Pons (tissue), 1 donor: ENCODE measurements at regions not wholly inside any gene's neighbourhood (a gene's known extent, or its start where the extent isn't known, plus 50 kb on each side); places are given as distances from the start of the nearest gene placed in this dataset.
"Not testable (repeated sequence)": the region's sequence is repeated elsewhere in the genome, so short reads cannot be mapped to it uniquely, and the experiment has no call there.

Experiments
- DNase-seq: peaks from one replicate; pipeline ENCODE4 v3.0.0-alpha.2; 2016; ENCODE audit warnings: low spot score

DNA sequence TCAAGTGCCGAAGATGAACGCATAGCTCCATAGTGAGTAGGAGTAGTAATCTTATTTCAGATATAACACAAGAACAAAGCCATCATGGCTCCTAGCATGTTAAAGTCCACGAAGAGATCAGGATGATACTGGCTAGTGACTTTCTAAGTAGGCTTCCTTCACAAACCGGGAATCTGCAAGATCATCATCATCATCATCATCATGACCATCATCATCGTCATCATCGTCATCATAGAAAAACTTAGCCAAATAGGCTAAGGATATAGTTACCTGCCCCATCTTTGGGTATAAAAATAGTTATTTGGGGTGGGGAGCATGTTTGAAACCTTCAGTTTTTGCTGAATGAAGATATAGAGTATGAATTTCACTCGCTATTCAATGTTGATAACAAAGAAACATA lies 57.9 kb downstream of the PYDC2 start:
- DNase-seq = no peak

DNA sequence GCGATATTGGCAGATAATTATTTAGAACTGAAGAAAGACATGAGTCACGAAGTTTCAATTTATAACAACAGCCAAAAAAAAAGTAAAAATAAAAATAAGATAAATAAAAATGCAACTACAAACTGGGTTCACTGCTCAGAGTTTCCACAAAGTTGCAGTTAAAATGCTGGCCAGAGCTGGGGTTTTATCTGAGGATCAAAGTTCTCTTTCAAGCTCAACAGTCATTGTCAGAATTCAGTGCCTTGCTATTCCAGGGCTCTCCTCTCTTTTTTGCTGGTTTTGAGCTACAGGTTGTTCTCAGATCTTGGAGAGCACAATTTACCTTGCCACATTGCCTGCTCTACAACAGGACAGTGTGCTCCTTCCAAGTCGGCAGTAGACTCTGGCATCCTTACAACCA lies 60.1 kb downstream of the PYDC2 start:
- no peak for DNase-seq

DNA sequence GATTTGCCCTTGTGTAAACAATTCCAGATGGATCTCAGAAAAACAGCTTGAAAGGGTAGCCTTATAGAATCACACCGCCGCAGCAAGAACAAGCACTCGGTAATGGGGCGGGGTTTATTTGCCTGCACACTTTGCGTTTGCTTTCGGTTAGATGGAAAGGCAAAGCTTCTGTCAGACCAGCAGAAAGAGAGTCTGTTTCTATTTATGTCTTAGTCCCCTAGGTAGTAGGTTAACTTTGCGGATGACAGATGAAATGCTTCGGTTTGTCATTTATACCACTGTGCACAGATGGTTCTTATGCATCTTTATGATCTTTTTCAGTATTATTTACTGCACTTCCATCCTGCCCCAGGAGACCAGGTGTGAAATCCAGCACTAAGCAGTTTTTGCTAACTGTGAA lies 62.2 kb downstream of the PYDC2 start:
- peak; percentile 23 for DNase-seq

- DNase-seq = no peak
Measured at GRCh38 chr3:191528589-191528988, 67.6 kb downstream of the PYDC2 start.

DNA sequence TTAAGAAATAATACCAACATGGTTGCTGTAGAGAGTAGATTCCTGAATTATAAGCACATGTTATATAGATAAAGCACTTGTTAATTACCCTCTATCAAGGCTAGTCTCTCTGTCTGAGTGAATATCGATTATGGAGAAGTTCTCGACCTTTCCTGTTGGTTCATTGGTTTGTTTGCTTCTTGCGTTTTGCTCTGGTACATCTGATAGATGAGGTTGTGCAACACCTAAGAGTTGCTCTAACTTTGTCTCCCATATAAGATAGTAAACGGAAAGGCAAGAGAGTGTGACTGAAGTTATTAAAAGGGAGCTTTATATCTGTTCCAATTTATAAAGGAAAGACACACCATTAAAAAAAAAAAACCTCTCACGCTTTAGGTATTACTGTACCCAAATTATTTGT lies 69.0 kb downstream of the PYDC2 start:
- DNase-seq = no peak

DNA sequence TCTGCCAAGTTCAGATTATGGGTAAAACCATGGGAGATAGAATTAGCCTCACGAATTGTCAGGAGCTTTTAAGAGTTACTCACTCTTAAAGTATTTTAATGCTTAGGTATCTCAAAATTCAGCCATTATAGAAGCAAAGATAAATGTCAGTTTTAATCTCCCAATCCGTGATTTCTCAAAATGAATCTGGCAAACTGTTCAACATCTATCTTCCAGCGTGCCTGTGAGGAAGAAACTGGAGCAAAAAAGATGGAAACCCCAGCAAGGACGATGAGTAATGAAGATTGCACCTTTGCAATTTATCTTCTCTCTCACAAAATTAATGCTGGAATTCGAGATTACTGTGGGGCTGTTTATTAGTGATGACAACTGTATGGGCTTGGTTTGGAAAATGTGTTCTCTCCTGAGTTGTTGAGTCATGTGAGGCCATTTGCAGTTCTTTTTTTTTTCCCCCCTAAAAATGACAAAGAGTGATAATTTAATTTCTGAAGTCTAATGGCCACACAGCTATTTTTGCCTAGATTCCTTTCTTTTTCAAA lies 70.5 kb downstream of the PYDC2 start:
- no peak for DNase-seq

- no peak for DNase-seq
Measured at GRCh38 chr3:191543018-191543417, 82.1 kb downstream of the PYDC2 start.

DNA sequence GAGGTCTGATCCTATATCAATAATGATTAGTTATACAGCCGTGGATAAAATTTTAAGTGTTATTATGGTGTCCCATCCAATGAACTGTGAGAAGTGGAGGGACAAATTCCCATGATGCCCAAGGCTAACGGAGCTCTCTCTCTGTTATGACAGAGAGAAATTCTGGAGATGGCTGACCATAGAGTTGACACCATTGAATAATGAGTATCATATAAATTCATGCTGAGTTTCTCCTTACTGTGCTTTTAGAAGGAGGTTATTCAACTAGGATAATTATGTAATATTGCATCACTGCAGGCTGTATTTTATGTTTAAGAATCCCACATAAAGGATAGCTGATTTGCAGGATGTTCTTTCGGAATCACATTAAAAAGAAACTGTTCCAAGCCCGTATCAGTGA lies 82.9 kb downstream of the PYDC2 start:
- no peak for DNase-seq

GRCh38 chr3:191549357-191549756 lies 88.4 kb downstream of the PYDC2 start:
- DNase-seq = no peak

DNA sequence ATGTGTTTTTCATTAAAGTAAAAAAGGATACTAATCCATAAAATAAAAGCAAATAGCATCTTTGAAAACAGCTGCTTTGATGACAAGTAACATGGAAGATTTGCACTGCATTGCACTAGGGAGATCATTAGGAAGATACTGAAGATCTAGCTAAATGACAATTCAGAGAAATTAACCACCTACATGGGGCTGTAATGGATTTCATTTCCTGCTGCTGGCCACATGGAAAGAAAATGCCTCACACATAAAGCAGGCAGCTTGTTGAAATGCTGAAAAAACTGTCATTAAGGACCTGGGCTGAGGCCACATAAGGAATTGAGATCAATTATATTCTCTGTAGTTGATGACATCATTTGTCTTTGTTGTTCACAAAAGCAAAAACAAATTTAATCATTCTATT lies 94.1 kb downstream of the PYDC2 start:
- DNase-seq = no peak

DNA sequence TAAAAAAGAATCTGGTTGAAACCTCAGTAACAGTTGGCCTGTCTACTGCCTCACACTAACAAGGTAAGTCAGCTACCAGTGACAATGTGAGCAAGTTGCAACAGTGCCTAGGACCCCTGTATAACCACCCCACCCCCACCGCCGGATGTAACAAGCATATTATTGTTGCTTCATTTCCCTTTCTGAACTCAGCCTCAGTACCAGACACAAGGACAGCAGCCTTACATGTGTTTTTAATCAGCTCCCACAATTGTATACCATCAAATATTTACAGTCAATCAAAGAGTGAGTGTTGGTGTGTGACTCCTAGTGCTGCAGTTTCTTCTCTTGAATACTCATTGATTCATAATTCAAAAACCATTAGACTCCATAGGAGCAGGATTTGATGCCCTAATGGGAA lies 96.4 kb downstream of the PYDC2 start:
- DNase-seq = no peak

DNA sequence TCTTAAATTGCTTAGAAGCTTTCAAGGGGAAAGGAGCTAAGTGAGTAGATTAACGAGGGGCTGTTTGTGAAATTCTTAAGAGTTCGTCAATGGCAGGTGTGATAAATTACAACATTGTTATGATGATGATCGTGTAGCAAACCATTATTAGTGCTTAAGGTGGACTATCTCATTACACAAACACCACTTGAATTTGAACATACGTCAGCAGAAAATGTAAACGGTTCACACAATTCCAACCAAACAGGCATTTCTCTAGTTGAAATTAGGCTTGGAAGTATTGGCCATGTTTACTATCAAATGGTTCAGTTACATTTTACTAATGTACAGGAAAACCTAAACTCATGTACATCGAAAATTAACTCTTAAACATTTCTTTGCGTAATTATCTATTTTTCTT lies 102.8 kb downstream of the PYDC2 start:
- no peak for DNase-seq

DNA sequence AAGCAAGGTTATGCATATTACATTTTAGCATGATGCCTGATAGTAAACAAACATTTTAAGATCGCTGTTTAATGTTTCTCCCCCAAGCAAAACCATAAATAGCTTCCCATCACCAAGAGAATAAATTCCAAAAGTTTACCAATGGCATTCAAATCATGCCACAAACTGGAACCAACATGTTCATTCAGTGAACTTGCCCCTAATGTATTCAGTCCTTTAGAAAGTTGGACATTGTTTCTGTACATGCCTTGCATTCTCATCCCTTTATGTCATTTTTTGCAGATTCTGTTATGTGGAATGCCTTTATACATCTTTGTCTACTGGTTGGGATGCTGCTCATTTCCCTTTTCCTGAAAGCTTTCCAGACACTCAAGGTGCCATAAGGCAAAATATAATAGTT lies 105.5 kb downstream of the PYDC2 start:
- no peak for DNase-seq

GRCh38 chr3:191568206-191568605 lies 107.2 kb downstream of the PYDC2 start:
- DNase-seq = no peak

GRCh38 chr3:191592105-191592504 lies 131.1 kb downstream of the PYDC2 start:
- no peak for DNase-seq

GRCh38 chr3:191593486-191593885 lies 132.5 kb downstream of the PYDC2 start:
- no peak for DNase-seq

GRCh38 chr3:191615511-191615910 lies 154.5 kb downstream of the PYDC2 start:
- not testable (repeated sequence) for DNase-seq

DNA sequence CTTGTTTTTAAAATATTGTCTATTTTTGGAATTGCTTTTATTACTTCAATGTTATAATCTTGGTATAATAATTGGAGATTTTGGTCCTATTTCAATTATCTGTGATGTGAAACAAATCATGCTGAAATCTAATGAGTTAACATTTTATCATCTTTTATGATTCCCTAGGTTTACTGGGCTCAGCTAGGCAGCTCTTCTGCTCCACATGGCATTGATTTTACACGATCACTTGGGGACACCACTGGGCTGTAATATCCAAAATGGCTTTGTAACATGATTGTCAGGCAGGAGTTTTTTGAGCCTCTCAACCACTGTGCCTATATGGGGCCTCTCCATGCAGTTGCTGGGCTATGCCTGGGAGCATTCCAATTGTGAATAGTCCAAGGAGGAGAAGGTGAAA lies 163.3 kb downstream of the PYDC2 start:
- DNase-seq = no peak

DNA sequence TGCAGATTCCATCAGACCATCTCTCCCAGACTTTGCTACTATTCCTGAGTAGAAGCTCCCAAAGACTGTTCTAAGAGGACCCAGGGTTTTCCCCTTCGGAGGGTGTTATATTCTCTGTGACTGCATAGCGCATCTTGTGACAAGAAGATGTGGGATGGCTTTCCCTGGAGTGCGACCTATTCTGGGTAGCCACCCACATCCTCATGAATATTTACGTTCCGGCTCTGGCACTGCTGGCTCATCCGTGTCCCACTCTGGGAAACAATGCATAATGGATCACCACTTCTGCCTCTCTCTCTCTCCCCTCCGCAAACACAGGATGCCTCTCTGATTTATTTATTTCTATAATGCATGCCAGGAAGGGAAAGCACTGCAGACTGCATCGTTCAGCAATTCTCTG lies 166.1 kb downstream of the PYDC2 start:
- peak; percentile 75 for DNase-seq

DNA sequence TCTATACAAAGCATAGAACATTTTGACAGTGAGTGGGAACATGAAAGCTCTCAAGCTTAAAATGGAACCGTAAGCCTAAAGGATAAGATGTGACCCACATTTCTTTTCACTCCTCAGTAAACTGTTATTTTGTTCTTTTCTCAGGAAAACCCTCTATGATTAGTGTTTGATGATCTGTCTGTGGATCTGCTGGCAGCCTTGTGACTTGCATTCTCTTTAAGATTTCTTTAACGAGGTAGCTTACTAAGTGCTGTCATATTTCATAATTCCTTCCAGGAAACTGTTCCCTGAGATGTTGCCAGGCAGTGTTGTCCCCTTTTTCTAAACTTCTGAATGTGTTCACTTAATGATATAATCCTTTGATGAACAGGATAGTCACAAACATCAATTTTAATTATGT lies 167.6 kb downstream of the PYDC2 start:
- DNase-seq = no peak

- no peak for DNase-seq
Measured at GRCh38 chr3:191631496-191631895, 170.5 kb downstream of the PYDC2 start.

GRCh38 chr3:191634902-191635301 lies 173.9 kb downstream of the PYDC2 start:
- DNase-seq = no peak

DNA sequence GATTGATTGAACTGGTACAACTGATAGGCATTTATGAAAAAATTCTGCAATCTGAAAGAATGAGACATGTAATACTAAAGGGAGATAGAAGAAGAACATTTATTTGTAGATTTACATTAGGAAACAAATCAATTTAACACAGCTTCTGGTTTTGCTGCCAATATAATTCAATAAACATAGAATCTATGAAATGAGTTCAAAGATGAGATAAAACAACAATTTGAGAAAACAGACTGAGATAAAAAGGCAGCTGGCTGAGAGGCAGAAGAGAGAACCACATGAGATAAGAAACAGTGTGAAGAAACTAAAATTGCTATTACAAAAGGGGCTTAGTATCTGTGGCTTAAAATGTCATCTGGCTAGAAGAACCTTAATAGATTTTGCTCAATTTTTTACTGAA lies 176.6 kb downstream of the PYDC2 start:
- no peak for DNase-seq

- no peak for DNase-seq
Measured at GRCh38 chr3:191641789-191642188, 180.8 kb downstream of the PYDC2 start.

- DNase-seq = no peak
Measured at GRCh38 chr3:191644291-191644690, 183.3 kb downstream of the PYDC2 start.
